Upper lobe of left lung (tissue), 6 donors: ENCODE measurements at regions not wholly inside any gene's neighbourhood (a gene's known extent, or its start where the extent isn't known, plus 50 kb on each side); places are given as distances from the start of the nearest gene placed in this dataset.

ENCODE experiments used
- ATAC-seq, 2 donors: fragments of 200-7000 bp; cut with Tn5 transposase; one replicate each; pipeline ENCODE4 v1.9.1; 2022; ENCODE audit warnings: mild to moderate bottlenecking in 2 of 2, moderate library complexity in 2 of 2; ENCODE audit not compliant: low FRiP score in 2 of 2
- DNase-seq, 2 donors: peaks; one replicate each; pipeline ENCODE4 v3.0.0-alpha.2; 2019 to 2020
- H3K27ac ChIP-seq, 4 donors: fragments of 200-600 bp; sonication (generic); one replicate each; pipeline ENCODE4 v1.5.1; 2016 to 2019
- H3K27me3 ChIP-seq, 4 donors: fragments of 200-600 bp; sonication (generic); one replicate each; pipeline ENCODE4 v1.5.1; 2017 to 2019
- H3K36me3 ChIP-seq, 4 donors: fragments of 200-600 bp; sonication (generic); one replicate each; pipeline ENCODE4 v1.5.1; 2016 to 2019
- H3K4me1 ChIP-seq, 4 donors: fragments of 200-600 bp; sonication (generic); one replicate each; pipeline ENCODE4 v1.5.1; 2018 to 2019
- H3K4me3 ChIP-seq, 4 donors: fragments of 200-600 bp; sonication (generic); one replicate each; pipeline ENCODE4 v1.5.1; 2017 to 2019; ENCODE audit warnings: mild to moderate bottlenecking in 2 of 4, moderate library complexity in 1 of 4
- H3K9me3 ChIP-seq, 4 donors: fragments of 200-600 bp; sonication (generic); one replicate each; pipeline ENCODE4 v1.5.1; 2018 to 2019
- CTCF ChIP-seq, 6 experiments: fragments of 450-650 bp in 4 of 6; fragments of 200-600 bp in 2 of 6; sonication (generic) in 2 of 6; IDR thresholded peaks; one replicate each; pipeline ENCODE4 v1.5.1; 2016 to 2019; ENCODE audit warnings: antibody characterized with exemption in 6 of 6
- EP300 ChIP-seq, 4 donors: sonication (generic); formaldehyde crosslinking; IDR thresholded peaks; one replicate each; pipeline ENCODE4 v1.5.1; 2017; ENCODE audit warnings: antibody characterized with exemption in 4 of 4, control low read depth in 2 of 4
- POLR2A ChIP-seq, 4 donors: fragments of 450-650 bp; IDR thresholded peaks; one replicate each; pipeline ENCODE4 v1.5.1; 2016 to 2017; ENCODE audit warnings: antibody characterized with exemption in 4 of 4, mild to moderate bottlenecking in 2 of 4
- POLR2AphosphoS5 ChIP-seq, 2 donors: sonication (generic); formaldehyde crosslinking; IDR thresholded peaks; one replicate each; pipeline ENCODE4 v1.5.1; 2017; ENCODE audit warnings: antibody characterized with exemption in 2 of 2
- WGBS, 2 donors: methylation state at CpG; one replicate each; pipeline ENCODE4 v1.1.5; 2017 to 2018; 5-methylcytosine and 5-hydroxymethylcytosine counted together
- donor health status: DM: no; HTN: no; CAD: no; lungs with moderate emphysema.
- donor health status: DM: no; HTN: yes; CAD: no; lungs with severe emphysema.

GRCh38 chr9:23552876-23553601, 273.0 kb downstream of the ELAVL2 start:
- DNase-seq = no peak
- Histone ChIP-seq H3K4me1 (no peaks in the 10 kb centered on the region), H3K36me3 (no peaks in the 10 kb centered on the region), H3K4me3 (no peak overlapping the region), H3K27me3 (no peaks in the 10 kb centered on the region), H3K27ac (no peak overlapping the region), H3K9me3 (no peaks in the 10 kb centered on the region)
- TF ChIP-seq POLR2A (IDR thresholded peaks at IDR 0.05) (no peak), CTCF (IDR thresholded peaks at IDR 0.05) (no peak), POLR2AphosphoS5 (IDR thresholded peaks at IDR 0.05) (no peak), EP300 (IDR thresholded peaks at IDR 0.05) (no peak)
- 91 to 92% methylated on average over 8 of the region's 8 CpGs for WGBS, 2 donors
- ATAC-seq = no peak

GRCh38 chr9:23554686-23555085, 271.4 kb downstream of the ELAVL2 start:
- DNase-seq = no peak
- H3K9me3 ChIP-seq = no peaks in the 10 kb centered on the region
- no peaks in the 10 kb centered on the region for H3K4me1 ChIP-seq
- no peak overlapping the region for H3K4me3 ChIP-seq
- no peaks in the 10 kb centered on the region for H3K27me3 ChIP-seq
- 90 to 100% methylated on average over 1 of the region's 1 CpG for WGBS, 2 donors
- H3K27ac ChIP-seq = no peak overlapping the region
- no peaks in the 10 kb centered on the region for H3K36me3 ChIP-seq
- no peak for ATAC-seq
- no peak for TF ChIP-seq POLR2A (IDR thresholded peaks at IDR 0.05)
- no peak for TF ChIP-seq CTCF (IDR thresholded peaks at IDR 0.05)

GRCh38 chr9:23555851-23556250, 270.2 kb downstream of the ELAVL2 start:
- TF ChIP-seq EP300 (IDR thresholded peaks at IDR 0.05) (no peak), POLR2AphosphoS5 (IDR thresholded peaks at IDR 0.05) (no peak), CTCF (IDR thresholded peaks at IDR 0.05) (no peak), POLR2A (IDR thresholded peaks at IDR 0.05) (no peak)
- H3K27ac ChIP-seq = no peak overlapping the region
- no peaks in the 10 kb centered on the region for H3K4me1 ChIP-seq
- no peak overlapping the region for H3K4me3 ChIP-seq
- no peak for ATAC-seq
- H3K9me3 ChIP-seq = no peaks in the 10 kb centered on the region
- no peaks in the 10 kb centered on the region for H3K27me3 ChIP-seq
- WGBS, 2 donors = 38 to 45% methylated on average over 7 of the region's 7 CpGs
- no peaks in the 10 kb centered on the region for H3K36me3 ChIP-seq
- no peak for DNase-seq

GRCh38 chr9:23556459-23556858, 269.6 kb downstream of the ELAVL2 start:
- Histone ChIP-seq H3K36me3 (no peaks in the 10 kb centered on the region), H3K4me3 (no peak overlapping the region), H3K27ac (no peak overlapping the region), H3K9me3 (no peaks in the 10 kb centered on the region), H3K4me1 (no peaks in the 10 kb centered on the region), H3K27me3 (no peaks in the 10 kb centered on the region)
- TF ChIP-seq CTCF (IDR thresholded peaks at IDR 0.05) (no peak), EP300 (IDR thresholded peaks at IDR 0.05) (no peak), POLR2AphosphoS5 (IDR thresholded peaks at IDR 0.05) (no peak), POLR2A (IDR thresholded peaks at IDR 0.05) (no peak)
- ATAC-seq (no peak), DNase-seq (no peak)
- 59 to 79% methylated on average over 1 of the region's 1 CpG for WGBS, 2 donors

GRCh38 chr9:23557689-23558088, 268.4 kb downstream of the ELAVL2 start:
- TF ChIP-seq EP300 (IDR thresholded peaks at IDR 0.05) (no peak), POLR2A (IDR thresholded peaks at IDR 0.05) (no peak), POLR2AphosphoS5 (IDR thresholded peaks at IDR 0.05) (no peak), CTCF (IDR thresholded peaks at IDR 0.05) (no peak)
- Histone ChIP-seq H3K27me3 (no peaks in the 10 kb centered on the region), H3K4me1 (no peaks in the 10 kb centered on the region), H3K27ac (no peak overlapping the region), H3K9me3 (no peaks in the 10 kb centered on the region), H3K36me3 (no peaks in the 10 kb centered on the region), H3K4me3 (no peak overlapping the region)
- ATAC-seq (no peak), DNase-seq (no peak)
